Neural cell (in vitro differentiated cells): ENCODE measurements at regions not wholly inside any gene's neighbourhood (a gene's known extent, or its start where the extent isn't known, plus 50 kb on each side); places are given as distances from the start of the nearest gene placed in this dataset.

Experiments used
- H2AFZ ChIP-seq: fragments of 200-600, 300-800 bp; sonication (generic), shearing (Covaris generic); 2 replicates; pipeline ENCODE4 v1.6.0; 2014; ENCODE audit warnings: low read depth, mild to moderate bottlenecking, antibody characterized with exemption, low read length, moderate library complexity
- H3F3A ChIP-seq: fragments of 200-600 bp; shearing (Covaris generic); 2 replicates; pipeline ENCODE4 v1.6.1; 2016; ENCODE audit warnings: mild to moderate bottlenecking, moderate library complexity, mixed read lengths, antibody characterized with exemption, low read length; ENCODE audit not compliant: insufficient read depth, poor library complexity, severe bottlenecking
- H3K27ac ChIP-seq: fragments of 200-600, 300-800 bp; sonication (generic), shearing (Covaris generic); 2 replicates; pipeline ENCODE4 v1.5.1; 2014; ENCODE audit warnings: mild to moderate bottlenecking, low read length, moderate library complexity
- H3K27me3 ChIP-seq: fragments of 300-800, 200-600 bp; sonication (generic), shearing (Covaris generic); 2 replicates; pipeline ENCODE4 v1.6.0; 2014; ENCODE audit warnings: mild to moderate bottlenecking, low read depth, low read length, moderate library complexity; ENCODE audit not compliant: insufficient read depth
- H3K36me3 ChIP-seq: fragments of 300-800, 200-600 bp; sonication (generic), shearing (Covaris generic); 2 replicates; pipeline ENCODE4 v1.5.1; 2014; ENCODE audit warnings: mild to moderate bottlenecking, antibody characterized with exemption, low read length, moderate library complexity; ENCODE audit not compliant: insufficient read depth
- H3K4me2 ChIP-seq: fragments of 300-800, 200-600 bp; sonication (generic), shearing (Covaris generic); 2 replicates; pipeline ENCODE4 v1.6.0; 2014; ENCODE audit warnings: mild to moderate bottlenecking, low read length
- H3K4me3 ChIP-seq: fragments of 300-800, 200-600 bp; sonication (generic), shearing (Covaris generic); 2 replicates; pipeline ENCODE4 v1.5.1; 2014; ENCODE audit warnings: mild to moderate bottlenecking, low read length, moderate library complexity
- H3K79me2 ChIP-seq: fragments of 200-600 bp; shearing (Covaris generic); replicated peaks from 2 replicates; pipeline ENCODE4 v1.6.0; 2014; ENCODE audit warnings: mild to moderate bottlenecking, low read length, moderate library complexity; ENCODE audit not compliant: insufficient read depth
- H3K9ac ChIP-seq: fragments of 300-800, 200-600 bp; sonication (generic), shearing (Covaris generic); 2 replicates; pipeline ENCODE4 v1.6.1; 2016; ENCODE audit warnings: mild to moderate bottlenecking, low read length, mixed read lengths
- H3K9me2 ChIP-seq: fragments of 200-600 bp; shearing (Covaris generic); 2 replicates; pipeline ENCODE4 v1.6.1; 2016; ENCODE audit warnings: mild to moderate bottlenecking, low read length, mixed read lengths; ENCODE audit not compliant: insufficient read depth
- H3K9me3 ChIP-seq: fragments of 200-600, 300-800 bp; sonication (generic), shearing (Covaris generic); 2 replicates; pipeline ENCODE4 v1.6.1; 2016; ENCODE audit warnings: mild to moderate bottlenecking, mixed run types, low read length, moderate library complexity, mixed read lengths
- H4K20me1 ChIP-seq: fragments of 200-600 bp; shearing (Covaris generic); 2 replicates; pipeline ENCODE4 v1.6.1; 2016; ENCODE audit warnings: mild to moderate bottlenecking, mixed run types; ENCODE audit not compliant: insufficient read depth
- CTCF ChIP-seq: fragments of 450-650 bp; IDR thresholded peaks from 2 replicates; pipeline ENCODE4 v1.5.1; 2014; ENCODE audit warnings: antibody characterized with exemption, mild to moderate bottlenecking, moderate library complexity; ENCODE audit not compliant: poor library complexity, severe bottlenecking
- EP300 ChIP-seq: fragments of 450-650 bp; conservative IDR thresholded peaks from 2 replicates; pipeline ENCODE4 v1.6.1; 2014; ENCODE audit warnings: antibody characterized with exemption, mild to moderate bottlenecking, moderate library complexity; ENCODE audit not compliant: poor library complexity, severe bottlenecking
- EZH2 ChIP-seq: fragments of 200-600, 300-800 bp; shearing (Covaris generic), sonication (generic); IDR thresholded peaks from 2 replicates; pipeline ENCODE4 v1.6.1; 2014; ENCODE audit warnings: antibody characterized with exemption, low read length, borderline replicate concordance, mild to moderate bottlenecking; ENCODE audit not compliant: insufficient read depth, poor library complexity, severe bottlenecking
- MXI1 ChIP-seq: fragments of 450-650 bp; conservative IDR thresholded peaks from 2 replicates; pipeline ENCODE4 v1.6.1; 2014; ENCODE audit warnings: antibody characterized with exemption, mild to moderate bottlenecking; ENCODE audit not compliant: poor library complexity, severe bottlenecking
- POLR2AphosphoS5 ChIP-seq: IDR thresholded peaks from 2 replicates; pipeline ENCODE4 v1.6.1; 2012
- RAD21 ChIP-seq: fragments of 450-650 bp; conservative IDR thresholded peaks from 2 replicates; pipeline ENCODE4 v1.6.1; 2014; ENCODE audit warnings: antibody characterized with exemption, mild to moderate bottlenecking, moderate library complexity
- REST ChIP-seq: IDR thresholded peaks from 2 replicates; pipeline ENCODE4 v1.6.1; 2012; ENCODE audit warnings: borderline replicate concordance
- SMC3 ChIP-seq: fragments of 450-650 bp; conservative IDR thresholded peaks from 2 replicates; pipeline ENCODE4 v1.6.1; 2014; ENCODE audit warnings: antibody characterized with exemption, mild to moderate bottlenecking, moderate library complexity; ENCODE audit not compliant: poor library complexity
- TAF1 ChIP-seq: IDR thresholded peaks from 2 replicates; pipeline ENCODE4 v1.6.1; 2012; ENCODE audit warnings: low read depth

GRCh38 chr4:83959160-83959559, 423.3 kb downstream of the GPAT3 start:
- H3K79me2 ChIP-seq, result no peaks in the 10 kb centered on the region
- H3K27ac ChIP-seq, result no peak overlapping the region
- H2AFZ ChIP-seq, result no peak overlapping the region
- no peaks in the 10 kb centered on the region for H3K9me2 ChIP-seq
- TF ChIP-seq POLR2AphosphoS5 (no peak), CTCF (no peak), TAF1 (no peak), RAD21 (no peak), MXI1 (no peak), SMC3 (no peak), EP300 (no peak), EZH2 (no peak), REST (no peak)
- H3K27me3 ChIP-seq, result no peaks in the 10 kb centered on the region
- no peaks in the 10 kb centered on the region for H3K9me3 ChIP-seq
- H3K36me3 ChIP-seq, result no peaks in the 10 kb centered on the region
- no peaks in the 10 kb centered on the region for H4K20me1 ChIP-seq
- H3K4me2 ChIP-seq, result no peak overlapping the region
- H3F3A ChIP-seq, result no peaks in the 10 kb centered on the region
- H3K4me3 ChIP-seq, result no peak overlapping the region
- no peak overlapping the region for H3K9ac ChIP-seq

- Histone ChIP-seq H3K4me2 (no peak overlapping the region), H3K9me2 (no peaks in the 10 kb centered on the region), H3K4me3 (no peak overlapping the region), H4K20me1 (no peaks in the 10 kb centered on the region), H3K36me3 (no peaks in the 10 kb centered on the region), H3F3A (no peaks in the 10 kb centered on the region), H3K9me3 (no peaks in the 10 kb centered on the region), H3K79me2 (no peaks in the 10 kb centered on the region), H3K27me3 (no peaks in the 10 kb centered on the region), H3K9ac (no peak overlapping the region), H3K27ac (no peak overlapping the region), H2AFZ (no peak overlapping the region)
- TF ChIP-seq MXI1 (no peak), CTCF (no peak), SMC3 (no peak), EZH2 (no peak), TAF1 (no peak), POLR2AphosphoS5 (no peak), EP300 (no peak), RAD21 (no peak), REST (no peak)
Observed at GRCh38 chr4:83947830-83948193, 411.9 kb downstream of the GPAT3 start.
